ENCODE measurements at regions not wholly inside any gene's neighbourhood (a gene's known extent, or its start where the extent isn't known, plus 50 kb on each side); places are given as distances from the start of the nearest gene placed in this dataset.

DNA sequence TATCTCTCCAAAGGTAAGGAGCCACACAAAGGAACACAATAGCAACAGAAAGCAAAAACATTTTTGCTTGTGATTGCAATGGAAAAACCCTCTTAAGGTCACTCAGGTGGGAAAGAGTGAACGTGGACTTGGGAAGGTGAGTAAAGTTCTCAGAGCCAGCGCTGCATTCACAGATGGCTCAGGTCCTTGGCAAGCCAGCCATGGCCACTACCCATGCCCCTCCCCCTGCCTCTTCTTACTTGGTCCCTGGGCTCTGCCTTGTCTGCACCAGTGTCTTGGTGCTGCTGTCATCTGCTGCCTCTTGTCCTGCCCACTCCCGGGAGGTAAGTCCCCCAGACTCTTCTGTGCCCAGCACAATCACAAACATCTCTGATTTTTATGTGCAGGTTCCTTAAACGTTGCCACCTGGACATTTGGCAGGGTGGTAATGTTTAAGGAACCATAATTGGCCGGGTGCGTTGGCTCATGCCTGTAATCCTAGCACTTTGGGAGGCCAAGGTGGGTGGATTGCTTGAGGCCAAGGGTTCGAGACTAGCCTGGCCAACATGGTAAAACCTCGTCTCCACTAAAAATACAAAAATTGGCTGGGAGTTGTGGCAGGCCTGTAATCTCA lies 74.6 kb downstream of the FEM1C start:
- Mint-ChIP-seq H3K9me3 (ENCODE audit: low read depth) (no peaks in the 10 kb centered on the region), H3K27ac (no peak overlapping the region), H3K4me3 (no peak overlapping the region), H3K4me1 (no peaks in the 10 kb centered on the region), H3K27me3 (peaks cover 46% of the 10 kb centered on the region), H3K36me3 (no peaks in the 10 kb centered on the region)
- CTCF ChIA-PET, result no interaction called here
- DNase-seq (no peak), ATAC-seq (no peak)

DNA sequence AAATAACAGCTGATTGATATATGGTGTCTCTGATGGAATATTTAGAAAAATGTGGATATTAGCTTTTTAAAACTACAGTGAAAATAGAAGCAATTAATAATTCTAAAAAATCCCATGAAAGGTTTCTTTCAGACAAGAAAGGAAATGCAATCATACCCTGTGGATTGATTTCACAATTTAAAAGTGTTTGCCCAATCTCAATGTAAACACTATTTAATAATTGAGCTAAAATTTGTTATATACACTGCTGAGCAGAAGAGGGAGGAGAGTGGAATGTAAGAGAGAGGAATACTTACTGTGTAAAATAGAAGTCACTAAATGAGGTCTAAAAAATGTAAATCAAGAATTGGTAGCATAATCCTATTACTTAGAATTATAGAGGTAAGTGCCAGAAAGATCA lies 76.9 kb downstream of the FEM1C start:
- CTCF ChIA-PET, result no interaction called here
- no peaks in the 10 kb centered on the region for H3K4me1 Mint-ChIP-seq
- no peak overlapping the region for H3K27ac Mint-ChIP-seq
- no peak overlapping the region for H3K4me3 Mint-ChIP-seq
- H3K27me3 Mint-ChIP-seq, result peaks cover 60% of the 10 kb centered on the region
- no peak for ATAC-seq
- H3K36me3 Mint-ChIP-seq, result no peaks in the 10 kb centered on the region
- no peak for DNase-seq
- H3K9me3 Mint-ChIP-seq (ENCODE audit: low read depth), result no peaks in the 10 kb centered on the region

DNA sequence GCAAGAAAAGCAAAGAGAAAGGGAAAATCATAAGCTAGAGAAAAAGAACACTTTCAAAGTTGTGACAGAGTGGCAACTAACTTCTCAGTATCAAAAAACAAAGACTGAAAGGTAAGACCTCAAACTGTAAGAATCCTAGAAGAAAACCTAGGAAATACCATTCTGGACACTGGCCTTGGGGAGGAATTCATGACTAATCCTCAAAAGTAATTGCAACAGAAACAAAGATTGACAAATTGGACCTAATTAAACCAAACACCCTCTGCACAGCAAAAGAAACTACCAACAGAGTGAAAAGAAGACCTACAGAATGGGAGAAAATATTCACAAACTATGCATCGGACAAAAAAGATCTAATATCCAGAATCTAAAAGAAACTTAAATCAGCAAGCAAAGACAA lies 79.1 kb downstream of the FEM1C start:
- CTCF ChIA-PET, result no interaction called here
- Mint-ChIP-seq H3K9me3 (ENCODE audit: low read depth) (no peaks in the 10 kb centered on the region), H3K27ac (no peak overlapping the region), H3K27me3 (peaks cover 63% of the 10 kb centered on the region), H3K36me3 (no peaks in the 10 kb centered on the region), H3K4me1 (no peaks in the 10 kb centered on the region), H3K4me3 (no peak overlapping the region)
- no peak for ATAC-seq
- no peak for DNase-seq

DNA sequence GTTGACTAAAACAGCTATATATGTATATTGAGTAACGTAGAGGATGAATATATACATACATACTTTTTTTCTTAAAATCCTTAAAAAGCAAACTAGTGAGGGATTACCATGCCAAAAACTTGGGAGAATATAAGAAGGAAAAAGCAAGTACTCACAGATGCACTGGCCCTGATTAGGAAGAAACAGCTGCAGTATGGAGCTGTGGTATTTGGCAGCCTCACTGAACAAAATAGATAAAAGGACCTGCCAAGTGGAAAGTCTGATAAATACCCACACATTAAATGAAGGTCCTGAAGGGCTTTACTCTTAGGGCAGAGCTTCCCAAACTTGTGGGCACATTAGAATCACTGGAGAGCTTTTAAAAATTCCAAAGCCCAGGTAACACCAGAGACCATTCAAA lies 80.6 kb downstream of the FEM1C start:
- H3K4me3 Mint-ChIP-seq, result no peak overlapping the region
- peaks cover 59% of the 10 kb centered on the region for H3K27me3 Mint-ChIP-seq
- CTCF ChIA-PET, result no interaction called here
- no peaks in the 10 kb centered on the region for H3K4me1 Mint-ChIP-seq
- no peak for ATAC-seq
- no peak overlapping the region for H3K27ac Mint-ChIP-seq
- DNase-seq, result no peak
- no peaks in the 10 kb centered on the region for H3K9me3 Mint-ChIP-seq (ENCODE audit: low read depth)
- no peaks in the 10 kb centered on the region for H3K36me3 Mint-ChIP-seq

- Mint-ChIP-seq H3K4me1 (no peaks in the 10 kb centered on the region), H3K4me3 (no peak overlapping the region), H3K27me3 (peaks cover 43% of the 10 kb centered on the region), H3K36me3 (no peaks in the 10 kb centered on the region), H3K9me3 (ENCODE audit: low read depth) (no peaks in the 10 kb centered on the region), H3K27ac (peak overlapping the region; percentile 50)
- ATAC-seq (peak; percentile 86), DNase-seq (peak; percentile 65)
- CTCF ChIA-PET, result interaction anchor here (1.4 kb wide), 1 partner anchor 81 kb away, joined by 4 read pairs; no protein-coding TSS in a partner anchor
Observed at GRCh38 chr5:115461506-115462290, 82.9 kb downstream of the FEM1C start.

DNA sequence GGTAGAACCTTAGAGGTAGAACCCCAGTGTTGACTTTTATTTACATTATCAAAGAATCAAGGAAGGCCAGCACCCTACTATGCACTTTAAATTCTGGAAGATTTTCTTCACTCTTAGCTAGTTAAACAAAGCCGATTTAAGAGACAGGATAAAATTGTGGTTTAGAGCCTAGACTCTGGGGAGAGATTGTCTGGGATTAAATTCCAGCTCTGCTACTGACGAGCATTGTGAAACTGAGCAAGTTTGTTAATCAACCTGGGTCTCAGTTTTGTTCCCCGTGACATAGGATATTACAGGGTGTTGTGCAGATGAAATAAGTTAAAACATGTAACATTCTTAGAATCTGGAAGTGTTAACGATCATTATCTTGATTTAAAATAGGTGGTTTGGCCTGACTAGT lies 83.5 kb downstream of the FEM1C start:
- Mint-ChIP-seq H3K4me3 (no peak overlapping the region), H3K9me3 (ENCODE audit: low read depth) (no peaks in the 10 kb centered on the region), H3K27ac (peak overlapping the region; percentile 50), H3K27me3 (peaks cover 39% of the 10 kb centered on the region), H3K36me3 (no peaks in the 10 kb centered on the region), H3K4me1 (no peaks in the 10 kb centered on the region)
- ATAC-seq, result peak; percentile 29
- no peak for DNase-seq
- CTCF ChIA-PET, result interaction anchor here (1.4 kb wide), 1 partner anchor 81 kb away, joined by 4 read pairs; no protein-coding TSS in a partner anchor

DNA sequence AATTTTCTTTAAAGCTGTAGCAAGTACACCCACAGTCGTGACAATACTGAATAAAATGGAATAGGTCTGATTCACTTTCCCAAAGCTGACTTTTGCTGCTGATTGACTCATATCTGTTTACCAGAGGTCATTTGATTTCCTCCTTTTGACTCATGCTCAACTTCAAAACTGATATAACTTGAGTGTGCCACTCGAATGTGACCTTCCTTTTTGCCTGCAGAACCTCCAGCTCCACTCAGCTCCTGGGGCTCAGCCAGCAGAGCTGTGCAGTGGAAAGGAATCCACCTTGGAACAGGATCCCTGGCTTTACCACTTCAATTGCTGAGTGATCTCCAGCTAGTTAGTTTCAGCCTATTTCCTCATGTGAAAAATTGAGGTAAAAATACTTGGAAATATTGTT lies 84.1 kb downstream of the FEM1C start:
- H3K9me3 Mint-ChIP-seq (ENCODE audit: low read depth), result no peaks in the 10 kb centered on the region
- CTCF ChIA-PET, result interaction anchor here (1.4 kb wide), 1 partner anchor 82 kb away, joined by 4 read pairs; no protein-coding TSS in a partner anchor
- ATAC-seq (peak; percentile 71), DNase-seq (peak; percentile 43)
- H3K27me3 Mint-ChIP-seq, result peaks cover 38% of the 10 kb centered on the region
- no peaks in the 10 kb centered on the region for H3K36me3 Mint-ChIP-seq
- H3K4me1 Mint-ChIP-seq, result no peaks in the 10 kb centered on the region
- no peak overlapping the region for H3K4me3 Mint-ChIP-seq
- H3K27ac Mint-ChIP-seq, result peak overlapping the region; percentile 35

DNA sequence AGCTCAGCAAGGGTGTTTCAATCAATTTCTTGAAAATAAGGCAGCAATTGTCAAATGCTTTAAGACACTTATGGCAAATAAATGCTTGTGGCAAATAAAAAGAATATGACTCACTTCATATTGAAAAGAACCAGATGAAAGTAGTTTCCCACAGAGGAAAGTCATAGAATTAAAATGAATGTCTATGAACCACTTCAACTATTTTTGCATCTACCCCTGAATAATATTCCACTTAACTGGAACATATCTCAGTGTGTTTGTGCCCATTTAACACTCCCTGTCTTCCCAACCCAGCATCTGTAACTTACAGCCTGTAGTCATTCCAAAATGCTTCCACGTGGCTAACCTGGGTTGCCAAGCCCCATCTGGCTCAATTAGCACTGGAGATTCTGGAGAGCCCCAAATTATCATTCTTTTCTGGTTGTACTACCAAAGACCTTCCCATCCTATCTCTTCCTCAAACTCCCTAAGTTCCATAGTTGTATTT lies 84.7 kb downstream of the FEM1C start:
- H3K27me3 Mint-ChIP-seq, result peaks cover 38% of the 10 kb centered on the region
- H3K36me3 Mint-ChIP-seq, result no peaks in the 10 kb centered on the region
- CTCF ChIA-PET, result interaction anchor here (1.4 kb wide), 1 partner anchor 83 kb away, joined by 4 read pairs; no protein-coding TSS in a partner anchor
- H3K4me1 Mint-ChIP-seq, result no peaks in the 10 kb centered on the region
- DNase-seq, result no peak
- no peak overlapping the region for H3K4me3 Mint-ChIP-seq
- no peak overlapping the region for H3K27ac Mint-ChIP-seq
- no peak for ATAC-seq
- no peaks in the 10 kb centered on the region for H3K9me3 Mint-ChIP-seq (ENCODE audit: low read depth)

GRCh38 chr5:115458416-115458815 lies 86.2 kb downstream of the FEM1C start:
- Mint-ChIP-seq H3K9me3 (ENCODE audit: low read depth) (no peaks in the 10 kb centered on the region), H3K4me1 (no peaks in the 10 kb centered on the region), H3K27ac (no peak overlapping the region), H3K36me3 (no peaks in the 10 kb centered on the region), H3K4me3 (no peak overlapping the region), H3K27me3 (peaks cover 24% of the 10 kb centered on the region)
- CTCF ChIA-PET, result no interaction called here
- ATAC-seq (no peak), DNase-seq (no peak)

DNA sequence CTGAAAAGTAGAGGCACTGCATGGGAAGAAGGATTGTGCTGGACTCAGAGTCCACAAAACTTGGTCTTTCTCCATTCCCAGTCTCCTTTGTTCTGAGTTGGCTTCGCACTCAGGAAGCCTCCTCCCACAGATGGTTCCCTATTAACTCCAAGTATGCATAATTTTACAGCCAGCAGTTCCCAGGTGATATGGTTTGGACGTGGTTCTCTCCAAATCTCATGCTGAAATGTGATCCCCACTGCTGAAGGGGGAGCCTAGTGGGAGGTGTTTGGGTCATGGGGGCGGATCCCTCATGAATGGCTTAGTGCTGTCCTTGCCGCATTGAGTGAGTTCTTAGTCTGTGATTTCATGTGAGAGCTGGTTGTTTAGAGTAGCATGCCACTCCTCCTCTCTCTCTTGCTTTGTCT lies 86.6 kb downstream of the FEM1C start:
- Mint-ChIP-seq H3K4me3 (no peak overlapping the region), H3K27ac (no peak overlapping the region), H3K4me1 (no peaks in the 10 kb centered on the region), H3K27me3 (peaks cover 23% of the 10 kb centered on the region), H3K36me3 (no peaks in the 10 kb centered on the region), H3K9me3 (ENCODE audit: low read depth) (no peaks in the 10 kb centered on the region)
- CTCF ChIA-PET, result no interaction called here
- DNase-seq (no peak), ATAC-seq (no peak)

GRCh38 chr5:115457571-115457970 lies 87.0 kb downstream of the FEM1C start:
- Mint-ChIP-seq H3K4me1 (no peaks in the 10 kb centered on the region), H3K9me3 (ENCODE audit: low read depth) (no peaks in the 10 kb centered on the region), H3K4me3 (no peak overlapping the region), H3K27me3 (peaks cover 18% of the 10 kb centered on the region), H3K27ac (no peak overlapping the region), H3K36me3 (no peaks in the 10 kb centered on the region)
- DNase-seq, result no peak
- CTCF ChIA-PET, result no interaction called here
- no peak for ATAC-seq

DNA sequence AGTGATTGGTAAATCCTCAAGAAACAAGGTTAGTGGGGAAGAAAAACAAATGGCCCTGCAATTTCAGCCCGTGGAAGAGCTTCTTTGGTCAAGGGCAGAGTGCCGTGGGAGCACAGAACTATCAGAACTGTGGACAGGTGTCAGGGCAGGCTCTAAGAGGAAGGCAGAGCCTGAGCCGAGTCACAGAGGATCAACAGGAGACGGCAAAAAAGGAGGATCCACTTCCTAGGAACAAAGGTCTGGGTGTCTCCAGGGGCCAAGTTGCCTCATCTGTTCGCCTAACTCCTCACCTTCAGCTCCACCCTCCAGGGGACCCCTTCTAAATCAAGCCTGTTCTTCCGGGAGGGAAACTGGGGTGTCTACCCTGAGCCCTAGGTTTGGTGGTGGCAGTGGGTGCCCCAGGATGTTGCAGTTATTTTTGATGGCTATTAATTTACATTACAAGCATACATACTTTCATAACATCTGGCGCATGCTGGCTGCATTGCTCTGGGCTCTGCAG lies 88.0 kb downstream of the FEM1C start:
- Mint-ChIP-seq H3K4me3 (no peak overlapping the region), H3K9me3 (ENCODE audit: low read depth) (no peaks in the 10 kb centered on the region), H3K27me3 (peaks cover 10% of the 10 kb centered on the region), H3K27ac (no peak overlapping the region), H3K4me1 (no peaks in the 10 kb centered on the region), H3K36me3 (no peaks in the 10 kb centered on the region)
- no peak for DNase-seq
- no peak for ATAC-seq
- CTCF ChIA-PET, result no interaction called here

DNA sequence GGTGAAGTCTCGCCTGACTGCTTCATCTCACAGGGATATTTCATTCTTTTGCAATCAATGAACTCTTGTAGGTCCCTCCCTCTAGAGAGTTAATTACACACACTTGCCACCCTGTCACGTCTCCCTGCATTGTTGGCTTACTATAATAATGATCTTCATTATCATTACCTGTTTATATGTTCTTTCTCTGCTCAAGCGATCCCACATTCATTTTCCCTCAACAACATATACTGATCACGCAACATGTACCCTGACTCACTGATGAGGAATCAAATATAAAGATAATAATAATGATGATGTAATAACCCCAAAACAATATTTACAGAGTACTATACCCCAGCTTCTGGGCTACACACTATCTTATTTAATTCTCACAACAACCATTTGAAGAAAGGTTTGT lies 88.5 kb downstream of the FEM1C start:
- ATAC-seq (no peak), DNase-seq (no peak)
- no peaks in the 10 kb centered on the region for H3K9me3 Mint-ChIP-seq (ENCODE audit: low read depth)
- no peaks in the 10 kb centered on the region for H3K4me1 Mint-ChIP-seq
- H3K4me3 Mint-ChIP-seq, result no peak overlapping the region
- no peak overlapping the region for H3K27ac Mint-ChIP-seq
- peaks cover 10% of the 10 kb centered on the region for H3K27me3 Mint-ChIP-seq
- H3K36me3 Mint-ChIP-seq, result no peaks in the 10 kb centered on the region
- CTCF ChIA-PET, result no interaction called here

DNA sequence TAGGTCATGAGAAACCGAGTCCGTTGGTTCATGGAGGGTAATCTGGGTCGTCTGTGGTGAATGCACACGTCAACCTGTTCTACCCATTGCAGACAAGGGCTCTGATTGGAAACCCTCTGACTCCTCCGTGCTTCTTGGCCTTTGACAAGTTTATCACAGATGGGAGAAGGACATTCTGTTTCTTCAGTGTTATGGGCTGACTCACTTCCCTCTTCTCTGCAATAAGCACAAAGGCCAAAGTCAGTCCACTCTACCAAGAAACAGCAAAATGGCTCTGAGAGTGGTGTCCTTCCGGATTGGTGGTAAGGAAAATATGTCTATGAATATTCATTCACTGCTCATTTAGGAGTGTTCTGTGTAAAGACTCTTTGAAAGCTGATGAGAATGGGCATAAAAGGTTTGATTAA lies 89.3 kb downstream of the FEM1C start:
- ATAC-seq (no peak), DNase-seq (no peak)
- Mint-ChIP-seq H3K9me3 (ENCODE audit: low read depth) (no peaks in the 10 kb centered on the region), H3K27ac (no peak overlapping the region), H3K27me3 (peaks cover 10% of the 10 kb centered on the region), H3K36me3 (no peaks in the 10 kb centered on the region), H3K4me1 (no peaks in the 10 kb centered on the region), H3K4me3 (no peak overlapping the region)
- CTCF ChIA-PET, result no interaction called here
